ENCODE measurements at regions not wholly inside any gene's neighbourhood (a gene's known extent, or its start where the extent isn't known, plus 50 kb on each side); places are given as distances from the start of the nearest gene placed in this dataset.

DNA sequence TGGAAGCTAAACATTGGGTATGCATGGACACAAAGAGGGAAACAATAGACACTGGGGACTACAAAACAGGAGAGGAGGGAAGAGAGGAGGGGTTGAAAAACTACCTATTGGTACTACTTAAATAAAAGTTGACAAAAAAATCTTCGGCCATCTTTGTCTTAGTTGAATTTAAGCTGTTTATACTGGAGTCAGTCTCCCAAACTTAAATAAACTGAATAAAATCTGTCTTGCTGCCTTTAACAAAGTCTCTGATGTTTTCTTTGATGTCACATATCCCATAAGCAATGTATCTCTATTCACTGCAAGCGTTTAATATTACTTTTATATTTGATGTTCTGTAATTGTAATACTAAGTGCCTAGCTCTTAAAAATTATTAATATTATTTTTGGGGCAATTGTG is 409.2 kb upstream of the EPHA7 start:
- TF ChIP-seq POLR2A (IDR thresholded peaks at IDR 0.05) = no peak
- TF ChIP-seq, protein P1, sequence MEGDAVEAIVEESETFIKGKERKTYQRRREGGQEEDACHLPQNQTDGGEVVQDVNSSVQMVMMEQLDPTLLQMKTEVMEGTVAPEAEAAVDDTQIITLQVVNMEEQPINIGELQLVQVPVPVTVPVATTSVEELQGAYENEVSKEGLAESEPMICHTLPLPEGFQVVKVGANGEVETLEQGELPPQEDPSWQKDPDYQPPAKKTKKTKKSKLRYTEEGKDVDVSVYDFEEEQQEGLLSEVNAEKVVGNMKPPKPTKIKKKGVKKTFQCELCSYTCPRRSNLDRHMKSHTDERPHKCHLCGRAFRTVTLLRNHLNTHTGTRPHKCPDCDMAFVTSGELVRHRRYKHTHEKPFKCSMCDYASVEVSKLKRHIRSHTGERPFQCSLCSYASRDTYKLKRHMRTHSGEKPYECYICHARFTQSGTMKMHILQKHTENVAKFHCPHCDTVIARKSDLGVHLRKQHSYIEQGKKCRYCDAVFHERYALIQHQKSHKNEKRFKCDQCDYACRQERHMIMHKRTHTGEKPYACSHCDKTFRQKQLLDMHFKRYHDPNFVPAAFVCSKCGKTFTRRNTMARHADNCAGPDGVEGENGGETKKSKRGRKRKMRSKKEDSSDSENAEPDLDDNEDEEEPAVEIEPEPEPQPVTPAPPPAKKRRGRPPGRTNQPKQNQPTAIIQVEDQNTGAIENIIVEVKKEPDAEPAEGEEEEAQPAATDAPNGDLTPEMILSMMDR (IDR thresholded peaks at IDR 0.05 in 4 of 5, conservative IDR thresholded peaks at IDR 0.05 in 1 of 5) = no peak

Data from gastrocnemius medialis (tissue), 4 donors.